ENCODE measurements at regions not wholly inside any gene's neighbourhood (a gene's known extent, or its start where the extent isn't known, plus 50 kb on each side); places are given as distances from the start of the nearest gene placed in this dataset.

DNA sequence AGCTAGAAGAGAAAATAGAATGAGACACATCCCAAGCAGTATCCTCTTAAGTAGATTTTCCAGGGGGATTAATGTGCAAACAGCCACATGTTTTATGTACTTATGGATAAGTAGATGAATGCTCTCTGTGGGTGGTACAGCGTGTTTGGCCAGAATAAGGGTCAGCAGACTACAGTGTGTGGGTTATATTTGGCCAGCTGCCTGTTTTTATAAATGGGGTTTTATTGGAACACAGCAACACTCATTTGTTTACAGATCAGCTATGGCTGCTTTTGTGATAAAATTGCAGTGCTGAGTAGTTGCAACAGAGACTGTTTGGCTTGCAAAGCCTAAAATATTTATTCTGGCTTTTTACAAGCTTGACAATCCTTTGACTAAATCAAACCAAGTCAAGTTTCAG is 780.2 kb upstream of the SEL1L start:
- Mint-ChIP-seq H3K27me3 (ENCODE audit: unreplicated experiment) (no peaks in the 10 kb centered on the region), H3K36me3 (ENCODE audit: unreplicated experiment) (no peaks in the 10 kb centered on the region), H3K4me1 (ENCODE audit: unreplicated experiment) (no peaks in the 10 kb centered on the region), H3K27ac (ENCODE audit: unreplicated experiment) (no peak overlapping the region), H3K4me3 (ENCODE audit: unreplicated experiment) (no peak overlapping the region), H3K9me3 (ENCODE audit: unreplicated experiment) (peaks cover 19% of the 10 kb centered on the region)
- no peak for DNase-seq (ENCODE audit: extremely low spot score, unreplicated experiment)
- TF ChIP-seq, protein P1, sequence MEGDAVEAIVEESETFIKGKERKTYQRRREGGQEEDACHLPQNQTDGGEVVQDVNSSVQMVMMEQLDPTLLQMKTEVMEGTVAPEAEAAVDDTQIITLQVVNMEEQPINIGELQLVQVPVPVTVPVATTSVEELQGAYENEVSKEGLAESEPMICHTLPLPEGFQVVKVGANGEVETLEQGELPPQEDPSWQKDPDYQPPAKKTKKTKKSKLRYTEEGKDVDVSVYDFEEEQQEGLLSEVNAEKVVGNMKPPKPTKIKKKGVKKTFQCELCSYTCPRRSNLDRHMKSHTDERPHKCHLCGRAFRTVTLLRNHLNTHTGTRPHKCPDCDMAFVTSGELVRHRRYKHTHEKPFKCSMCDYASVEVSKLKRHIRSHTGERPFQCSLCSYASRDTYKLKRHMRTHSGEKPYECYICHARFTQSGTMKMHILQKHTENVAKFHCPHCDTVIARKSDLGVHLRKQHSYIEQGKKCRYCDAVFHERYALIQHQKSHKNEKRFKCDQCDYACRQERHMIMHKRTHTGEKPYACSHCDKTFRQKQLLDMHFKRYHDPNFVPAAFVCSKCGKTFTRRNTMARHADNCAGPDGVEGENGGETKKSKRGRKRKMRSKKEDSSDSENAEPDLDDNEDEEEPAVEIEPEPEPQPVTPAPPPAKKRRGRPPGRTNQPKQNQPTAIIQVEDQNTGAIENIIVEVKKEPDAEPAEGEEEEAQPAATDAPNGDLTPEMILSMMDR (IDR thresholded peaks at IDR 0.05): no peak

DNA sequence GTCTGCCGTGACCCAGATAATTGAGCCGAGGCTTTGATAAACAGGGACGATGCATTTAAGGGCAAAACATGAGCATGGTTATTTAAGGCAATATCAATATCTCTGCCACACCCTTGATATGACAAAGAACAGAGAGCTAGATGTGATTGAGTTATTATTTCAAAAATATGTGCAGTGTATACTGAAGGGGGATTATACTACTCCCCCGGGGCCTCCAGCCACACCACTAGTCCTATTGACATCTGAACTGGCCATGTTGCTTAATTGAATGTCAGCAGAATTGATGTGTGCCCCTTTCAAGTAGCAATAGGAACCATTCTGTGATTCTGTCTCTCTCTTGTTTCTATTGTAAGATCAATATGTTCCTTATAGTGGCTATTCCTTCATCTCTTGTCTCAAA is 794.8 kb upstream of the SEL1L start:
- TF ChIP-seq, protein P1 (IDR thresholded peaks at IDR 0.05): no peak
- Mint-ChIP-seq H3K9me3 (ENCODE audit: unreplicated experiment) (peaks cover 38% of the 10 kb centered on the region), H3K27ac (ENCODE audit: unreplicated experiment) (no peak overlapping the region), H3K27me3 (ENCODE audit: unreplicated experiment) (no peaks in the 10 kb centered on the region), H3K4me1 (ENCODE audit: unreplicated experiment) (no peaks in the 10 kb centered on the region), H3K36me3 (ENCODE audit: unreplicated experiment) (no peaks in the 10 kb centered on the region), H3K4me3 (ENCODE audit: unreplicated experiment) (no peak overlapping the region)
- no peak for DNase-seq (ENCODE audit: extremely low spot score, unreplicated experiment)

DNA sequence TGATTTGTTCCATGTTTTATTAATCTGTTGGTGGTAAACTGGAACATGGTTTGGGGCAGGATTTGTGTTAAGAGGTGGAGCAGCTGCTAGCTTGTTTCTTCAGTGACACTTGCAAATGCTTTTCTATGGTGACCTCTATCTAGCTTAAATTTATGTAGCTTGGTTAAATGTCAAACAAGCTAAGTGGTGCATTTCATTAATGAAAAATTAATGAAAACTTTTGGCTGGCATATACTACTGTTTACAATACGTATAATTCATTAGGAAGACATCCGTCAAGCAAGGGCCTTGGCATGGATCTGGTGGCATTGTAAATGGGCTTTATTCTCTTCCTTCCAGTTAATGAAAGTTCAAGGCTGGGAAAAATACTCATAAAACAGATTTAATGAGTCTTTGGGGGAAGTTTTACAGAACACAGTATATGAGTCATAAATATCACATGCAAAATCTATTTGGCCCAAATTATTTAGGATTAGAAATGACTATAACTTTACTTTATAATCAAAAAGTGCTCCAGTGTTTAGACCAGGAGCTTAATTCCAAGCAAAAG is 807.7 kb upstream of the SEL1L start:
- H3K9me3 Mint-ChIP-seq (ENCODE audit: unreplicated experiment): peaks cover 34% of the 10 kb centered on the region
- no peaks in the 10 kb centered on the region for H3K36me3 Mint-ChIP-seq (ENCODE audit: unreplicated experiment)
- H3K27ac Mint-ChIP-seq (ENCODE audit: unreplicated experiment): no peak overlapping the region

DNA sequence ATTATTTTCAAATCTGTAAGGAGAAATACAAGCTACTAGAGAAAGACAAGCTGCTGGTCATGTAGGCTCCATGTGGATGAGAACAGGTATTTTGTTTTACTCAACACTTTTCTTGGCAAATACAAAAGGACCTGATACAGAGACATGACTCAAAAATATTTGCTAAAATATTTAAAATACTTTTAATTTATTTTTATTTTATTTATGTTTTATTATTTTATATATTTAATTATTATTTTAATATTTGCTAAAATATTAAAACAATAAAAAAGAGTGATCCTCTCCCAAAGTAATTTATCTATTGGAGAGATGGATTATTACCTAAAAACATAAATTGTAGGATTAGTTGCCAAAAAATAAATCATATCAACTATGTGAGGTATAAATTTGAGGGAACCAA is 808.9 kb upstream of the SEL1L start:
- DNase-seq (ENCODE audit: extremely low spot score, unreplicated experiment): no peak
- Mint-ChIP-seq H3K9me3 (ENCODE audit: unreplicated experiment) (peaks cover 32% of the 10 kb centered on the region), H3K36me3 (ENCODE audit: unreplicated experiment) (no peaks in the 10 kb centered on the region), H3K27ac (ENCODE audit: unreplicated experiment) (no peak overlapping the region), H3K4me1 (ENCODE audit: unreplicated experiment) (no peaks in the 10 kb centered on the region), H3K4me3 (ENCODE audit: unreplicated experiment) (no peak overlapping the region), H3K27me3 (ENCODE audit: unreplicated experiment) (no peaks in the 10 kb centered on the region)
- TF ChIP-seq, protein P1 (IDR thresholded peaks at IDR 0.05): no peak

More for the DNA sequence above, 807.7 kb upstream of the SEL1L start:
- Mint-ChIP-seq H3K4me1 (ENCODE audit: unreplicated experiment) (no peaks in the 10 kb centered on the region), H3K4me3 (ENCODE audit: unreplicated experiment) (no peak overlapping the region), H3K27me3 (ENCODE audit: unreplicated experiment) (no peaks in the 10 kb centered on the region)
- TF ChIP-seq, protein P1 (IDR thresholded peaks at IDR 0.05): no peak
- DNase-seq (ENCODE audit: extremely low spot score, unreplicated experiment): no peak

DNA sequence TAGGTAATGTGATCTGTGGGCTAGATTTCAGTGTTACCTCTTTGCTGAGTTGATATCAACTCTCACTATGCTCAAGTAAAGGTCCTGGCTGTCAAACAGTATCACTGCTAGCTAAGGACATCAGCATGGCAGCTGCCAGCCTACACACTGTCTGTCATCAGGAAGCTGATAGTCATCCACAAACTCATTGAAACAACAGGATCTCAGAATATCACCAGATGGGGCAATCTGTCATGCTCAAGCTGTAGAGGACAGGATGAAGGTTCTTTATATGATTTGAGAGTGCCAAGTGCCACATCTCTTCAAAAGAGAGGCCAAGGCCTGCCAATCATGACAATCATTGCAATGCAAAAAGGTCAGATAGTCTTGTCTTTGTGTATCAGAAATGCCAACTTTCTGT is 811.5 kb upstream of the SEL1L start:
- TF ChIP-seq, protein P1 (IDR thresholded peaks at IDR 0.05): no peak
- DNase-seq (ENCODE audit: extremely low spot score, unreplicated experiment): no peak
- no peaks in the 10 kb centered on the region for H3K36me3 Mint-ChIP-seq (ENCODE audit: unreplicated experiment)
- H3K27me3 Mint-ChIP-seq (ENCODE audit: unreplicated experiment): no peaks in the 10 kb centered on the region
- H3K27ac Mint-ChIP-seq (ENCODE audit: unreplicated experiment): no peak overlapping the region
- no peak overlapping the region for H3K4me3 Mint-ChIP-seq (ENCODE audit: unreplicated experiment)
- H3K9me3 Mint-ChIP-seq (ENCODE audit: unreplicated experiment): peaks cover 19% of the 10 kb centered on the region
- no peaks in the 10 kb centered on the region for H3K4me1 Mint-ChIP-seq (ENCODE audit: unreplicated experiment)

All from osteocyte (in vitro differentiated cells).